KMS-11 (cell line): ENCODE measurements at regions not wholly inside any gene's neighbourhood (a gene's known extent, or its start where the extent isn't known, plus 50 kb on each side); places are given as distances from the start of the nearest gene placed in this dataset.

ENCODE experiments used
- H2AFZ ChIP-seq: fragments of 200-600 bp; sonication (generic); 2 replicates; pipeline ENCODE4 v1.6.1; 2016; ENCODE audit warnings: antibody characterized with exemption, mixed run types, low read depth
- H3K27ac ChIP-seq: fragments of 200-600 bp; sonication (generic); 2 replicates; pipeline ENCODE4 v1.6.1; 2016; ENCODE audit warnings: mild to moderate bottlenecking, mixed run types
- H3K27me3 ChIP-seq: fragments of 200-600 bp; sonication (generic); 2 replicates; pipeline ENCODE4 v1.6.1; 2017; ENCODE audit warnings: mild to moderate bottlenecking, low read depth, mixed run types, moderate library complexity; ENCODE audit not compliant: insufficient read depth
- H3K36me3 ChIP-seq: fragments of 200-600 bp; sonication (generic); 2 replicates; pipeline ENCODE4 v1.6.1; 2017; ENCODE audit warnings: mild to moderate bottlenecking, mixed run types; ENCODE audit not compliant: insufficient read depth
- H3K4me1 ChIP-seq: fragments of 200-600 bp; sonication (generic); 2 replicates; pipeline ENCODE4 v1.6.1; 2016; ENCODE audit warnings: mild to moderate bottlenecking, low read depth, mixed run types; ENCODE audit not compliant: poor library complexity, severe bottlenecking
- H3K4me2 ChIP-seq: fragments of 200-600 bp; sonication (generic); 2 replicates; pipeline ENCODE4 v1.7.0; 2016; ENCODE audit warnings: mild to moderate bottlenecking, mixed run types
- H3K4me3 ChIP-seq: fragments of 200-600 bp; sonication (generic); IDR thresholded peaks from 2 replicates; pipeline ENCODE4 v1.6.1; 2017; ENCODE audit warnings: low read depth, low read length, mixed read lengths; ENCODE audit not compliant: insufficient read depth
- H3K79me2 ChIP-seq: fragments of 200-600 bp; sonication (generic); 2 replicates; pipeline ENCODE4 v1.6.1; 2016; ENCODE audit warnings: low read depth, mixed run types; ENCODE audit not compliant: insufficient read depth
- H3K9ac ChIP-seq: fragments of 200-600 bp; sonication (generic); 2 replicates; pipeline ENCODE4 v1.6.1; 2016; ENCODE audit warnings: mild to moderate bottlenecking, mixed run types
- H4K20me1 ChIP-seq: fragments of 200-600 bp; sonication (generic); 2 replicates; pipeline ENCODE4 v1.6.1; 2016; ENCODE audit warnings: mild to moderate bottlenecking, mixed run types; ENCODE audit not compliant: insufficient read depth
- TF ChIP-seq, protein P1 (sequence below): fragments of 200-600 bp; sonication (generic); conservative IDR thresholded peaks from 2 replicates; pipeline ENCODE4 v1.6.1; 2017; ENCODE audit warnings: low read depth, mild to moderate bottlenecking, antibody characterized with exemption, low read length, moderate library complexity, mixed read lengths

DNA sequence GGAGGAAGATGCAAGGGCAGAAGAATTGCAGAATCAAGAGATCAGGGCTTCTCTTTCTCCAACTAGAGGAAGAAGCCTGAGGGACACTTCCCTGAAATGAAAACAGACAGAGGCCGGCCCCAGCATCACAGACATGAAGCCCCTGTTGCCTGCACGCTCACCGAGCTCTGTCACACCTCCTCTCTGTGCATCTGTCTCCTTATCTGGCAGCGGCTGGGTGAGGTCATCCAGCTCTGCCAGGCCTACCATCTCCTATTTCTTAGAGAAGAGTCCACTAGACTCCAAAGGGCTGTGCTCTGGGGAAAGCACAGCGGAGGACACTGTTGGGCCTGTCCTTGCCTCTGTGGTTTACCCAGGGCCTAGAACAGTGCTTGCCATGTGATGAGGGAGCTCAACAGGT lies 71.9 kb upstream of the MLN start:
- Histone ChIP-seq H2AFZ (no peak overlapping the region), H3K4me2 (no peak overlapping the region), H3K27me3 (peaks cover 90% of the 10 kb centered on the region), H3K79me2 (no peaks in the 10 kb centered on the region), H3K9ac (no peak overlapping the region), H3K27ac (no peak overlapping the region), H3K4me3 (no peak overlapping the region), H4K20me1 (no peaks in the 10 kb centered on the region), H3K4me1 (no peaks in the 10 kb centered on the region), H3K36me3 (no peaks in the 10 kb centered on the region)
- TF ChIP-seq, protein P1, sequence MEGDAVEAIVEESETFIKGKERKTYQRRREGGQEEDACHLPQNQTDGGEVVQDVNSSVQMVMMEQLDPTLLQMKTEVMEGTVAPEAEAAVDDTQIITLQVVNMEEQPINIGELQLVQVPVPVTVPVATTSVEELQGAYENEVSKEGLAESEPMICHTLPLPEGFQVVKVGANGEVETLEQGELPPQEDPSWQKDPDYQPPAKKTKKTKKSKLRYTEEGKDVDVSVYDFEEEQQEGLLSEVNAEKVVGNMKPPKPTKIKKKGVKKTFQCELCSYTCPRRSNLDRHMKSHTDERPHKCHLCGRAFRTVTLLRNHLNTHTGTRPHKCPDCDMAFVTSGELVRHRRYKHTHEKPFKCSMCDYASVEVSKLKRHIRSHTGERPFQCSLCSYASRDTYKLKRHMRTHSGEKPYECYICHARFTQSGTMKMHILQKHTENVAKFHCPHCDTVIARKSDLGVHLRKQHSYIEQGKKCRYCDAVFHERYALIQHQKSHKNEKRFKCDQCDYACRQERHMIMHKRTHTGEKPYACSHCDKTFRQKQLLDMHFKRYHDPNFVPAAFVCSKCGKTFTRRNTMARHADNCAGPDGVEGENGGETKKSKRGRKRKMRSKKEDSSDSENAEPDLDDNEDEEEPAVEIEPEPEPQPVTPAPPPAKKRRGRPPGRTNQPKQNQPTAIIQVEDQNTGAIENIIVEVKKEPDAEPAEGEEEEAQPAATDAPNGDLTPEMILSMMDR, result no peak

DNA sequence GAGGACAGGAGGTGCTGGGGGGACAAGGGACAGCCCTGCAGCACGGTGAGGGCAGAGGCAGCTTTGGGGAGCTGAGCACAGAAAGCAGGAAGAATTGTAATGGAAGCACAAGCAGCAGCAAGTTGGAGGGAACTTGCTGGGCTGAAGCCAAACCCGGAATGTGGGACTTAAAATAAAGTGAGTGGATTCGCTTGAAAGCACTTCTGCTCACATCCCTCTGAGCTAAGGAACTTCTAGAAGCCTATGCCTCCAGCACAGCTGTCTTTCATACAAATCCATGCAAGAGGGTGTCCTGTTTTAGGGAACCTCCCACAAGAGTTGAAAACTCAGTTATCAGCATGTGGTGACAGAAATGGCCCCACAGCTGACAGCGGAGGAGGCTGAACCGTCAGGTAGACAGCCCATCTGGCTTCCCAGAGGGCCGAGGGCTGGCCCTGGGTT lies 71.4 kb upstream of the MLN start:
- Histone ChIP-seq H4K20me1 (no peaks in the 10 kb centered on the region), H3K9ac (no peak overlapping the region), H3K27ac (no peak overlapping the region), H2AFZ (no peak overlapping the region), H3K36me3 (no peaks in the 10 kb centered on the region), H3K4me3 (no peak overlapping the region), H3K79me2 (no peaks in the 10 kb centered on the region), H3K4me2 (no peak overlapping the region), H3K4me1 (no peaks in the 10 kb centered on the region), H3K27me3 (peaks cover 90% of the 10 kb centered on the region)
- TF ChIP-seq, protein P1, result no peak

DNA sequence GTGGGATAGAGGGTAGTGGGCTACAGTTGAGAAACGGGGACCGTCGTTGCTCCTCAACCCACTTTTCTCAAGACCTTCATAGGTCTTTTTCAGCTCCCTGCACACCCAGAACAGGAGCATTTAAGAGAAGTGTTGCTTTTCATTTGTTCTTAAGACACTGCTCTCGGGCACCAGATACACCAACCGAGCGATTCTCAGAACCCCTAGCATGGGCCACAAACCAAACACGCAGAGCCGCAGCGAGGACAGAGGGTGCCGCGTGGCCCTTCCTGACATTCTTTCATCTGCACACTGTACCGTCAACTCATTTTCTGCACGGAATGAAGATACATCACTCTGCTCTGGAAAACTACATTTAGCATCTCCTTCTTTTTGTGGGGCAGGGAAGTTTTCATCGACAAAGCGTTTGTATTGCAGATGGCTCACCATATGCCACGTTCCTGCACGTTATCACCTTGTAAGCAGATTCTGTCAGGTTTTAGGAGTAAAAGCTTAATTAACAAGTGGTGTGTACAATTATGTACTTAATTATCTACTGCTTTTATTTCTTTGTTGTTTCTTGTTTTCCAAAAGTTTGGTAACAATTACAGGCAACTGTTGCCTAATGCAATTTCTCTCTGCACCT lies 70.4 kb upstream of the MLN start:
- H4K20me1 ChIP-seq, result no peaks in the 10 kb centered on the region
- H3K4me2 ChIP-seq, result no peak overlapping the region
- H3K4me1 ChIP-seq, result no peaks in the 10 kb centered on the region
- H3K27ac ChIP-seq, result no peak overlapping the region
- H3K27me3 ChIP-seq, result peaks cover 90% of the 10 kb centered on the region
- TF ChIP-seq, protein P1, result no peak
- no peaks in the 10 kb centered on the region for H3K36me3 ChIP-seq
- H3K9ac ChIP-seq, result no peak overlapping the region
- H3K4me3 ChIP-seq, result no peak overlapping the region
- no peak overlapping the region for H2AFZ ChIP-seq
- H3K79me2 ChIP-seq, result no peaks in the 10 kb centered on the region

DNA sequence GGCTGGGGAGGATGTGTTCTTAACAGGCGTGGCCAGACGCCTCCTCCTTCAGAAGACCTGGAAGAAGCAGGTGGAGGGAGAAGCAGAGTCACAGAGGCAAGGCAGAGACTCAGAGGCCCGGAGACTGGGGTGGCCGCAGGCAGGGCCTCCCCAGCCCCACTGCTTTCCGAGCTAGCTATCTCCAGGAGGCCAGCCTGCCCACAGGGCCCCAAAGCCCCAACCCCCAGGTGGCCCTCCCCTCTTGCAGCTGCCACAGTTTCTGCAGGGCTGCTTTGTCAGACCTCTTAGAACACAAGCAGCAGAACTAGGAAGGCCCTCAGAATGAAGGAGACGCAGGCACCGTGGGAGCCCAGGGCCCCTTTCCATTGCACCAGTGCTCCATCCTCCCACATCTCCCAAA lies 69.0 kb upstream of the MLN start:
- no peak overlapping the region for H2AFZ ChIP-seq
- no peak overlapping the region for H3K4me2 ChIP-seq
- H3K27ac ChIP-seq, result no peak overlapping the region
- H3K36me3 ChIP-seq, result no peaks in the 10 kb centered on the region
- no peak overlapping the region for H3K9ac ChIP-seq
- no peaks in the 10 kb centered on the region for H4K20me1 ChIP-seq
- TF ChIP-seq, protein P1, result no peak
- H3K4me1 ChIP-seq, result no peaks in the 10 kb centered on the region
- H3K4me3 ChIP-seq, result no peak overlapping the region
- H3K79me2 ChIP-seq, result no peaks in the 10 kb centered on the region
- peaks cover 91% of the 10 kb centered on the region for H3K27me3 ChIP-seq
